ENCODE measurements at regions not wholly inside any gene's neighbourhood (a gene's known extent, or its start where the extent isn't known, plus 50 kb on each side); places are given as distances from the start of the nearest gene placed in this dataset.

DNA sequence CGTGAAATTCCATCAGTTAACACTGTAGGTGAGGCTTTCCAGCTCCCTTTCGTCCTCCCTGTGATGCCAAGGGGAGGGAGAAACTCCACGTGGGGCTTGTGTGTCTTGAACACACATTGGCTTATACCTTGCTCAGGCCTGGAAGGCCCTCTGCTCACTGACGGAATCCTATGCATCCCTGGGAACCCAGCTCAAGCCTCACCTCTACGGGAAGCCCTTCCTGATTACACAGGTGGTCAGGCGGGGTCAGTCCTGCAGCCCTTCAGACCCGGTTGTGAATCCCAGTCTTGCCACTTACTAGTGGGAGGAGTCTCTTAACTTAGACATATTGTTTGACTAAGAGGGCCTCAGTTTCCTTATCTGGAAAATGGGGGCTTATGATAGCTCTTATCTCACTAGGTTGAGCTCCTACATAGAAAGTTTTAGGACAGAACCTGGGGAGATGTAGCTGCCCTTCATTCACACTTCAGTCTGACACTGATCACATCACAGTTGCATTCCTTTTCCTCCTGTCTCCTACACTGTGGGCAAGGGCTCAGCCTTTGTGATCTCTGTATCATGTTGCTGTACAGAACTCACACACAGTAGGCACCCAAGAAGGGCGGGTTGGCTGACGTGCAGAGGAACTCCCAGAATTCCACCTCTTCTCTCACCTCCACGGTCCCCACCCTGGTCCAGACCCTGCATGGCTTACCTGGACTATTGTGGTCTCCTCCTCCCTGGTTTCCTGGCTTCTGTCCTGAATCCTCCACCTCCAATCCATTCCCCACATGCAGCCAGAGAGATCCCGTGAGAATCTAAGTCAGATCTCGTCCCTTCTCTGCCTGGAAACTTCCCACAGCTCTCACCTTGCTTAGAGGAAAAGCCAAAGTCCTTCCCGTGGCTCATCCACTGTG, 129.6 kb downstream of the CEBPB start:
- TF ChIP-seq POLR2A (IDR thresholded peaks at IDR 0.05; ENCODE audit: low read length): no peak
- no peak for TF ChIP-seq GATA1 (IDR thresholded peaks at IDR 0.05; ENCODE audit: low read depth, low read length)
